MM.1S (cell line): ENCODE measurements at regions not wholly inside any gene's neighbourhood (a gene's known extent, or its start where the extent isn't known, plus 50 kb on each side); places are given as distances from the start of the nearest gene placed in this dataset.

Source experiments
- DNase-seq: peaks from one replicate; pipeline ENCODE4 v3.0.0-alpha.2; 2015
- H2AFZ ChIP-seq: fragments of 300-600 bp; sonication (generic); 2 replicates; pipeline ENCODE4 v1.6.0; 2016; ENCODE audit warnings: antibody characterized with exemption, low read length
- H3F3A ChIP-seq: fragments of 300-600 bp; sonication (generic); 2 replicates; pipeline ENCODE4 v1.6.1; 2016; ENCODE audit warnings: mild to moderate bottlenecking, antibody characterized with exemption, low read length, moderate library complexity, mixed read lengths; ENCODE audit not compliant: insufficient read depth
- H3K27ac ChIP-seq: fragments of 300-600 bp; sonication (generic); 2 replicates; pipeline ENCODE4 v1.5.1; 2016; ENCODE audit warnings: mild to moderate bottlenecking, low read length
- H3K27me3 ChIP-seq: fragments of 300-600 bp; sonication (generic); replicated peaks from 2 replicates; pipeline ENCODE4 v1.6.0; 2016; ENCODE audit warnings: low read length; ENCODE audit not compliant: insufficient read depth
- H3K36me3 ChIP-seq: fragments of 300-600 bp; sonication (generic); replicated peaks from 2 replicates; pipeline ENCODE4 v1.6.1; 2016; ENCODE audit warnings: mild to moderate bottlenecking, low read length, mixed read lengths; ENCODE audit not compliant: insufficient read depth
- H3K4me1 ChIP-seq: fragments of 300-600 bp; sonication (generic); 2 replicates; pipeline ENCODE4 v1.6.1; 2016; ENCODE audit warnings: low read length, mixed read lengths
- H3K4me2 ChIP-seq: fragments of 300-600 bp; sonication (generic); 2 replicates; pipeline ENCODE4 v1.6.0; 2016; ENCODE audit warnings: low read depth, low read length
- H3K4me3 ChIP-seq: fragments of 300-600 bp; sonication (generic); 2 replicates; pipeline ENCODE4 v1.5.1; 2016; ENCODE audit warnings: low read length, mixed read lengths
- H3K79me2 ChIP-seq: fragments of 300-600 bp; sonication (generic); 2 replicates; pipeline ENCODE4 v1.6.1; 2016; ENCODE audit warnings: mixed run types, low read length, mixed read lengths
- H3K9ac ChIP-seq: fragments of 300-600 bp; sonication (generic); 2 replicates; pipeline ENCODE4 v1.6.1; 2016; ENCODE audit warnings: low read length, mixed read lengths
- H3K9me2 ChIP-seq: fragments of 300-600 bp; sonication (generic); replicated peaks from 2 replicates; pipeline ENCODE4 v1.6.1; 2016; ENCODE audit warnings: mild to moderate bottlenecking, low read length, mixed read lengths; ENCODE audit not compliant: insufficient read depth
- H3K9me3 ChIP-seq: fragments of 300-600 bp; sonication (generic); replicated peaks from 2 replicates; pipeline ENCODE4 v1.6.1; 2016; ENCODE audit warnings: mild to moderate bottlenecking, low read length, mixed read lengths; ENCODE audit not compliant: insufficient read depth
- H4K20me1 ChIP-seq: fragments of 300-600 bp; sonication (generic); 2 replicates; pipeline ENCODE4 v1.6.1; 2016; ENCODE audit warnings: mild to moderate bottlenecking, low read length, moderate library complexity, mixed read lengths; ENCODE audit not compliant: insufficient read depth
- EZH2 ChIP-seq: fragments of 300-600 bp; sonication (generic); optimal IDR thresholded peaks from 2 replicates; pipeline ENCODE3; 2017; ENCODE audit warnings: low read depth, mild to moderate bottlenecking, antibody characterized with exemption, low read length, mixed read lengths
- EZH2phosphoT487 ChIP-seq: fragments of 300-600 bp; sonication (generic); IDR thresholded peaks from 2 replicates; pipeline ENCODE4 v1.6.1; 2018; ENCODE audit warnings: antibody characterized with exemption, low read length
- TF ChIP-seq, protein P1 (sequence below): fragments of 300-600 bp; sonication (generic); IDR thresholded peaks from 2 replicates; pipeline ENCODE4 v1.5.1; 2016; ENCODE audit warnings: antibody characterized with exemption, low read length, mixed read lengths

DNA sequence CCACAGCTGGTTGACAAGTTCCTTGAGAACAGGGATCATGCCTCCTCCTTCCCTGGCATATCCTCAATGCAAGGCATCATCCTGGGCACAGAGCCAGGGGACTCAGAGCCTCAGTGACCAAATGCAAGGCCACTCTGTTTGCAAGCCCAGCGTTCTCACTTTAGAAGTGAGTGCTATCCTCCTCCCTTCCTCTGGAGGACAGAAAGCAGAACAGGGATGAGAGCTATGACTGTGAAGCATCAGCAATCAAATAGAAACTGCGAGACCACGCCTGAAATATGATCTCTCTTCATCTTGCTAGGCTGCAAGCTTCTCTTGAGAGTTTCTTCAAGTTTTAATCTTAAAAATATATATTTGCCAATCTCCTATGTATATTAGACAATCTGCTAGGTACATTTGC, 119.8 kb downstream of the LRATD1 start:
- Histone ChIP-seq H3K36me3 (no peaks in the 10 kb centered on the region), H3F3A (no peaks in the 10 kb centered on the region), H3K27me3 (no peaks in the 10 kb centered on the region), H3K27ac (no peak overlapping the region), H3K9me2 (no peaks in the 10 kb centered on the region), H3K79me2 (no peaks in the 10 kb centered on the region), H3K4me3 (no peak overlapping the region), H2AFZ (no peak overlapping the region), H3K9me3 (no peaks in the 10 kb centered on the region), H4K20me1 (no peaks in the 10 kb centered on the region), H3K4me2 (no peak overlapping the region), H3K9ac (no peak overlapping the region), H3K4me1 (no peaks in the 10 kb centered on the region)
- TF ChIP-seq, protein P1, sequence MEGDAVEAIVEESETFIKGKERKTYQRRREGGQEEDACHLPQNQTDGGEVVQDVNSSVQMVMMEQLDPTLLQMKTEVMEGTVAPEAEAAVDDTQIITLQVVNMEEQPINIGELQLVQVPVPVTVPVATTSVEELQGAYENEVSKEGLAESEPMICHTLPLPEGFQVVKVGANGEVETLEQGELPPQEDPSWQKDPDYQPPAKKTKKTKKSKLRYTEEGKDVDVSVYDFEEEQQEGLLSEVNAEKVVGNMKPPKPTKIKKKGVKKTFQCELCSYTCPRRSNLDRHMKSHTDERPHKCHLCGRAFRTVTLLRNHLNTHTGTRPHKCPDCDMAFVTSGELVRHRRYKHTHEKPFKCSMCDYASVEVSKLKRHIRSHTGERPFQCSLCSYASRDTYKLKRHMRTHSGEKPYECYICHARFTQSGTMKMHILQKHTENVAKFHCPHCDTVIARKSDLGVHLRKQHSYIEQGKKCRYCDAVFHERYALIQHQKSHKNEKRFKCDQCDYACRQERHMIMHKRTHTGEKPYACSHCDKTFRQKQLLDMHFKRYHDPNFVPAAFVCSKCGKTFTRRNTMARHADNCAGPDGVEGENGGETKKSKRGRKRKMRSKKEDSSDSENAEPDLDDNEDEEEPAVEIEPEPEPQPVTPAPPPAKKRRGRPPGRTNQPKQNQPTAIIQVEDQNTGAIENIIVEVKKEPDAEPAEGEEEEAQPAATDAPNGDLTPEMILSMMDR: no peak
- no peak for TF ChIP-seq EZH2
- TF ChIP-seq EZH2phosphoT487: no peak
- peak; percentile 10 for DNase-seq

DNA sequence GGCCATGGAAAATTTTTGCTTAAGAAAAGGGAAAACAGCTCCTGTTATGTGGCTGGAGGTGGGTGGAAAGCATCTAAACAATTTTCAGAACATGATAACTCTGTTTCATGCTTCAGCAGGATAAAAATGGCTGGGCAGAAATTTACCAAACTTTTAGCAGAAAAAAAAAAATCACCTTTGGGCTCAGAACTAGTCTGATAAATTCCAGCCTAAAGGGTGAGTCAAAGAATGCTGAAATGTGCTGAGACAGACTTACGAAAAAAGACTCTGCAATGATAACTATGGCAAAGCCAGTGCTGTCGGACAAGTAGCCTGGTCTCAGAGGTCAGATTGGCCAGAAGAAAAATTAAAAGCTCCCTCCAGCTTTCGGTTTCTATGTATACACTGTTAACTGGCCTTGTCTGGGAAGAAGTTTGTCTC, 123.6 kb downstream of the LRATD1 start:
- Histone ChIP-seq H3K9me3 (no peaks in the 10 kb centered on the region), H2AFZ (0 out of 2 replicates have a peak overlapping the region, but pooled peaks have one; percentile 15), H3K27me3 (no peaks in the 10 kb centered on the region), H4K20me1 (no peaks in the 10 kb centered on the region), H3K27ac (no peak overlapping the region), H3K36me3 (no peaks in the 10 kb centered on the region), H3K4me1 (no peaks in the 10 kb centered on the region), H3K79me2 (no peaks in the 10 kb centered on the region), H3K9me2 (no peaks in the 10 kb centered on the region), H3F3A (no peaks in the 10 kb centered on the region), H3K9ac (no peak overlapping the region), H3K4me3 (no peak overlapping the region), H3K4me2 (no peak overlapping the region)
- peak; percentile 21 for DNase-seq
- TF ChIP-seq EZH2phosphoT487 (no peak), EZH2 (no peak)
- TF ChIP-seq, protein P1: no peak

DNA sequence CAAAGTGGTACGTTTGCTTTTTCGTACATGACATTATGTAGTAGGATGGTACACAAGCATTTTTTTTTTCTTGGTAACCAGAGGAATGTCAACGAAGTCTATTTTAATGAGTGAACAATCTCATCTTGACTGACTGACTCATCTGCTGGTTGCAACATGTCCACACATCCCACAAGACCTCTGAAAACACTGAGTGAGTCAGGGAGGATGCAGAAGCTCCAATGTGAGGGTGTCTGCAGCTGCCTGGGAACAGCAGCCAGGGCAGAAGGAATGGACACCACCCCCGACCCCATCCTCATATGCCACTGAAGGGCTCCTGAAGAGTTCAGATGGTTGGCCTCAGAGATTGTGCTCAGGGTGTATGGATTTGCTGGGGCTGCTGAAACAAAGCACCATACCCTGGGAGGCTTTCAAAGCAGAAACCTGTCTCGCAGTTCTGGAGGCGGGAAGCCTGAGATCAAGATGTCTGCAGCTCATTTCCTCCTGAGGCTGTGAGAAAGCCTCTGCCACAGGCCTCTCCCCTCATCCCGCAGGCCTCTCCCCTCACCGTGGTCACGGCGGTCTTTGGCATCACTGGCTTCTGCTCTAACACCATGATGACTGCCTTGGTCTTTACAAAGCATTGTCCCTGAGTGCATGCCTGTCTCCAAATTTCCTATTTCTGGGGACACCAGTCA, 124.6 kb downstream of the LRATD1 start:
- Histone ChIP-seq H3K9me3 (no peaks in the 10 kb centered on the region), H3K27ac (no peak overlapping the region), H3F3A (no peaks in the 10 kb centered on the region), H3K27me3 (no peaks in the 10 kb centered on the region), H3K79me2 (no peaks in the 10 kb centered on the region), H3K9ac (no peak overlapping the region), H3K4me1 (no peaks in the 10 kb centered on the region), H3K4me3 (no peak overlapping the region), H3K4me2 (no peak overlapping the region), H4K20me1 (no peaks in the 10 kb centered on the region), H2AFZ (no peak overlapping the region), H3K9me2 (no peaks in the 10 kb centered on the region), H3K36me3 (no peaks in the 10 kb centered on the region)
- no peak for TF ChIP-seq EZH2phosphoT487
- TF ChIP-seq EZH2: no peak
- TF ChIP-seq, protein P1: no peak
- no peak for DNase-seq
